Fibroblast of mammary gland (primary cell): ENCODE measurements at regions not wholly inside any gene's neighbourhood (a gene's known extent, or its start where the extent isn't known, plus 50 kb on each side); places are given as distances from the start of the nearest gene placed in this dataset.

Experiments used
- DNase-seq: peaks from one replicate; pipeline ENCODE4 v3.0.0-alpha.2; 2010; ENCODE audit warnings: low read depth
- H3K4me3 ChIP-seq: 2 replicates; pipeline ENCODE4 v1.5.1; 2011; ENCODE audit warnings: low read depth, mild to moderate bottlenecking, low read length, moderate library complexity; ENCODE audit not compliant: control insufficient read depth
- TF ChIP-seq, protein P1 (sequence below): conservative IDR thresholded peaks from 2 replicates; pipeline ENCODE4 v1.5.1; 2011; ENCODE audit warnings: low read depth, low read length, inconsistent platforms; ENCODE audit not compliant: control insufficient read depth, insufficient read depth

DNA sequence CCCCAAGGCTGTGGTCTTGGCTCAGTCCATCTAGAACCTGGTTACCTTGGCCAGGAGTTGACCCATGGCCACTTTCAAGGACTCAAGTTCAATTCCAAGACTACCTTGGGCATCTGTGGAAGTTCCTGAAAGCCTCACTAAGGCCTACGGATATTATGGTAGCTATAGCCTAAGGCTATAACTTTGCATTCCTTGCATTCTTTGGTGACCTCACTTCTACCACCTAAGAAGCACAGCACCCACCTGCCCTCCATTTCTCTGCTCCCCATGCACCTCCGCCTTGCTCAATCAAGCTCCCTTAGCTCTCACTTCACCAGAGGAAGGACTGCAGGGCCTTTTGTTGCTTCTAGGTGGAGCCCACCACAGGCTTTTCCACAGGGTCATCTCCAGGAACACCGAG is 50.3 kb upstream of the GALNT18 start:
- H3K4me3 ChIP-seq: no peak overlapping the region
- TF ChIP-seq, protein P1, sequence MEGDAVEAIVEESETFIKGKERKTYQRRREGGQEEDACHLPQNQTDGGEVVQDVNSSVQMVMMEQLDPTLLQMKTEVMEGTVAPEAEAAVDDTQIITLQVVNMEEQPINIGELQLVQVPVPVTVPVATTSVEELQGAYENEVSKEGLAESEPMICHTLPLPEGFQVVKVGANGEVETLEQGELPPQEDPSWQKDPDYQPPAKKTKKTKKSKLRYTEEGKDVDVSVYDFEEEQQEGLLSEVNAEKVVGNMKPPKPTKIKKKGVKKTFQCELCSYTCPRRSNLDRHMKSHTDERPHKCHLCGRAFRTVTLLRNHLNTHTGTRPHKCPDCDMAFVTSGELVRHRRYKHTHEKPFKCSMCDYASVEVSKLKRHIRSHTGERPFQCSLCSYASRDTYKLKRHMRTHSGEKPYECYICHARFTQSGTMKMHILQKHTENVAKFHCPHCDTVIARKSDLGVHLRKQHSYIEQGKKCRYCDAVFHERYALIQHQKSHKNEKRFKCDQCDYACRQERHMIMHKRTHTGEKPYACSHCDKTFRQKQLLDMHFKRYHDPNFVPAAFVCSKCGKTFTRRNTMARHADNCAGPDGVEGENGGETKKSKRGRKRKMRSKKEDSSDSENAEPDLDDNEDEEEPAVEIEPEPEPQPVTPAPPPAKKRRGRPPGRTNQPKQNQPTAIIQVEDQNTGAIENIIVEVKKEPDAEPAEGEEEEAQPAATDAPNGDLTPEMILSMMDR: no peak
- no peak for DNase-seq
